ENCODE measurements at regions not wholly inside any gene's neighbourhood (a gene's known extent, or its start where the extent isn't known, plus 50 kb on each side); places are given as distances from the start of the nearest gene placed in this dataset.
"Not testable (repeated sequence)": the region's sequence is repeated elsewhere in the genome, so short reads cannot be mapped to it uniquely, and the experiment has no call there.

GRCh38 chr2:8252997-8253694 lies 428.7 kb upstream of the ID2 start:
- no peak for DNase-seq

GRCh38 chr2:8253781-8254180 lies 428.1 kb upstream of the ID2 start:
- DNase-seq = no peak

GRCh38 chr2:8254214-8254613 lies 427.6 kb upstream of the ID2 start:
- DNase-seq = not testable (repeated sequence)

DNA sequence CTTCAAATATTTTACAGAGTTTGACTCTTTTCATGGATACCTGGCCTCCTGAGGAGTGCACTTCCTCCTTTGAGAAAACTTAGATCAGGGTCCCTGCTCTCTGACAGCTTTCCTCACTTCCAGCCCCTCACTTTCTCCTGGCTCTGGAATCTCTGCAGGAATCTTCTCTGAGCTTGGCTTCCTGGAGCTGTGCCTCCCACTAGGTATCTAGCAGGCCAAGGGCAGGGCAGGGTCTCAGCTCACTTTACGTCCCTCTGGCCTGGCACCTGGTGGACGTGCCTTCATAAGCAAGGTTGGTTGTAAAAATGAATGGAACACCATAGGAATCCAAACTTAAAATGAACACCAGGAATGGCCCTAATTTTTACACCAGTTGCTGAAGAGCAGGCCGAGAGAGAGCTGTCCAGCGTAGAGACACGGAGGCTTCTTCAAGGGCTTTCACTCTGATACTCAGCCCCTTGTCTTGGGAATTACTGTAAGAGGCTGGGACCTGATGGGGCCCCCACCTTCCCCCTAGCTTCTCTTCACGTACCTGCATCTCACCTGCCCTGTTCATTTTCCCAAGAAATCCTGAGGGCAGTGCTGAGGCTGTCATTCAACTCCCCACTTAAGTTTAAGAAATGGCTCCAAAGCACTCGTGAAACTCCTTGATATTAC lies 426.9 kb upstream of the ID2 start:
- DNase-seq = no peak

GRCh38 chr2:8255448-8255800 lies 426.4 kb upstream of the ID2 start:
- DNase-seq = no peak

DNA sequence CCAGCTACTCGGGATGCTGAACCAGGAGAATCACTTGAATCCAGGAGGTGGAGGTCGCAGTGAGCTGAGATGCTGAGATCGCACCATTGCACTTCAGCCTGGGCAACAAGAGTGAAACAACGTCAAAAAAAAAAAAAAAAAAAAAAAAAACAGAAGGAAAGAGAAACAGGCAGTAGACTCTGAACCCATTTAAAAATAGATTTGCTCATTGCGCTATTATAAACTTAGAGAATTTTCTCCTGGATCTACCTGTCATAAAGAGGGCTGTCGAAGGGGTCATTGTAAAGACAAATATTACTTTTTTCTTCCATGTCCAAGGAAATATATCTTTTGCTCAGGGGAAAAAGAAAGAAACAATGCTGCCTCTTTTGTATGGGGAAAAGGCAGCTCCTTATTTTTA lies 425.0 kb upstream of the ID2 start:
- no peak for DNase-seq

- DNase-seq = no peak
These were observed 424.4 kb upstream of the ID2 start for GRCh38 chr2:8257502-8257901.

- DNase-seq = no peak
These were observed 423.4 kb upstream of the ID2 start for GRCh38 chr2:8258406-8258805.

DNA sequence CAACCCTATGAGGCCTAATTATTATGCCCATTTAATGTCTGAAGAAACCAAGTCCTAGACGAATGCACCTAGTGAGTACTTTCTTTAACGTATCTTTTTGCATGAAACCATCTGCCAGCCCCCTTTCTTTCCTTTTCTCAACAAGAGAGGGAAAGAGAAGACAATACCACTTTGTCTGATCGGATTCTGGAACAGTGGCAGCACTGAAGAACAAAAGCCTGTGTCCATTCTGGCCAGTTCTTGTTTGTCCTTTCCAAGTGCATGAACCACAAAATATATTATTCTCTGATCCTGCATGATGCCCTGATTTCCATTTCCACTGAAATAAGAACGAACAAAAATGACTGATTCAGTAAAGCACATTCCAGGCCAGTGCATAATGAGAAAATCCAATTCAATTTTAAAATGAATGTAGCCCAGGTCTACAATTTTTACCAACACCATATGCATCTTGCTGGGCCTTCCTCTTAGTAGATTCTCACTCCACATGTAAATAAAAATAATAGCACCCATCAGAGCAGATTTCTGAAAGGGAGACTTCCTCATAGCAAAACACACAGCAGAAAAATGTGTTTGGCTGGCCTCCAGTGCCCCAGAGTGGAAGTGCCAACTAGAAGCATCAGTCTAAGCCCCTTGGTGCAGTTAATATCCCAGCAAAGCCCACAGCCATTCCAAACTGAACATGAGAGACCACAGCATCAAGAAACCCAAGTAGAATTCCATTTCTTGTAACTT lies 422.6 kb upstream of the ID2 start:
- peak; percentile 24 for DNase-seq

GRCh38 chr2:8259841-8260178 lies 422.0 kb upstream of the ID2 start:
- no peak for DNase-seq

DNA sequence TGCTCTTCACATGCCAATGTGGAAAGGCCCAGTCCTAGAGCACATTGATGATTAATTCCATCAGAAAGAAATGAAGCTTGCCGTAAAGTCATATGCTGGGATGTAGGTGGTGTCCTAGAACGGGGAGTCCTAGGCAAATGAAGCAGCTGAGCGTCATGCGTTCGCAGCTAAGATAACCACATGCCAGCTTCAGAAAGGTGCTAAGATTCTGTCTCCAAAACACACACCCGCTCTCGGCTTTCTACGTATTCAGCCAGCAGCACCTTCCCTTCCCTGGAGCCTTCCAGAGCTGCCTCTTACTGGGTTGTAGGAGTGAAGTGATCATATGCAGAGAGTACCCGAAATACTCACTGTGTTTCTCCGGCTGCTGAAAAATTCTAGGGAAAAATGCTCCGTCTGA lies 421.6 kb upstream of the ID2 start:
- no peak for DNase-seq

DNA sequence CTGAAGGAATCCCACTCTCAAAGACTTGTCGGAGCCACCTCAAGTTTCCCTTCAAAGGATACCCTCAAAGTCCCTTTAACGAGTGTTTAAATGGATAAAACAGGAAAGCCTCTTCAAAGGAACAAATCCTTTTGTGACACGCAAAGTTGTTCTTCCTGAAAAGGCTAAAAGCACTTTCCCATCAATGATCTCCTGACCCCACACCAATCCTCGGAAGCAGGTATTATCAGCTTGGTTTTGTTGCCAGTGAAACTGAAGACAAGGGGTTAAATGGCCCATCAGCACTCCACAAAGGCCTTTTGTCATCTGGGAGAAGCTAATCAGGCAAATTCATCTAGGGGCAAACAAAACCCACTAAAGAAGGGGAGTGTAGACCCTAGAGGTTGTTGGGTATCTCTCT lies 418.0 kb upstream of the ID2 start:
- no peak for DNase-seq

- DNase-seq = no peak
These were observed 416.9 kb upstream of the ID2 start for GRCh38 chr2:8264981-8265380.

DNA sequence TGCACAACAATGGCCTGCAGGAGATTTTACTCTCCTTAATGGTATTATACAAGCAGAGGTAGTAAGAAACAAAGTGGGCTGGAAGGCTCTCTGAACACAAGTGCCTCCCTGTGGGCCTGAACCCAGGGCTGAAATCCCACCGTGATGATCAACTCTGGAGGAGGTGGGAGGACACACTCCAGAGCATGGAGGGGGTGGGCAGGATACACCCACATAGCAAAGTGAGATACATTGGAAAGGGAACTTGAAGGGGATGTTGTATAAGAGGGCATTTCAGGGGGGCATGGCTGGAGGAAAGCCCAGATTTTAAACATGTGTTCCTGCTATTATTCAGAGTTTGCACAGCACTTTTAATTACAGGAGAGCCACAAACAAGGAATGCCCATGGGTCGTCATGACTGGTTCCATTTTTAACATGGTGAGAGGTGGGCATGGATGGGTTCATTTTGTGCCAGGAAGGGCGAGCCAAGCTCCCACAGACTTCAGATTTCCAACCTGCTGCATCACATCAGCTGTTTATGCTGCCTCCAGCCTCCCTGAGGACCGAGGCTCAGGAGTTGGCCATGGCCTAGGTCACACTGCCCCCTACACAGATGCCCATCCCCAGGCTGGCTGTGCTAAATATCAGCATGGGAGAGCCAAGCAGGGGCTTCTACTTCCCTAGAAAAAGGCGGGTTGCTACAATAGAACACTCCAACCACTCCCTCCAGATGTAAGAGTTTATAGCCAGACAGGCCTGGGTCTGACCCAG lies 416.2 kb upstream of the ID2 start:
- no peak for DNase-seq

DNA sequence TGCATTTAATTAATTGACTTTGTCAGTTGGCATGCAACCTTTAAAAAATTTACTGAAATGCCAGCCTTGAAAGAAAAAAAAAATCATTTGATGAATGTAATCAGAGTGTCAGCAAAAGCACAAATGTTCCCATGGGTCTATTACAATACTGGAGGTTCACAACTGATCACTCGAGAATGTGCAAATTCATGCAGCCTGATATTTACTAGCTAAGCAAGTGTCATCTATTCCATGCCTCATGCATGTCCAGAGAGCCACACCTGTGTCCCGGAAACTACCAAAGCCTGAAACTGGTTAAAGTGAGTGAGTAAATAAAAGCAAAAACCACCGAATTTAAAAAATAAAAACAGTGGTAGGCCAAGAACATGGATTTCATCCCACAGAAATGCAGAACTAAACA lies 415.3 kb upstream of the ID2 start:
- DNase-seq = no peak

GRCh38 chr2:8267048-8267447 lies 414.8 kb upstream of the ID2 start:
- no peak for DNase-seq

DNA sequence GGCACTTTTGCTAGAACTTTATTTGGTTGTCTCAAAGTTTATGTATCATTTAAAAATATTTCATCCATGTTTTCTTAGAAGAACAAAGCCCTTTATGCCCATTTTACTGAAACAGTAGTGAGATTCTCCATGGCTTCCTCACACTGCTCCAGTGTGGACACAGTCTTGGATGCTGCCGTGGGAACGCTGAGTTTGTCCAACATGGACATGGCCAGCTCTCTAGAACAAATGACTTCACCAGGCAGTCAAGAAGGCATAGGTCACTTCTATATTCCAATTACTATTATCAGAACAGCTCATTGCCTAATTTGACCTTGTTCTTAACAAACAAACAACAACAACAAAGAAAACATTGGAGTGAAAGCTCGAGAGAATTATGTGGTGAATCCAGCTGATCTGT lies 414.1 kb upstream of the ID2 start:
- no peak for DNase-seq

DNA sequence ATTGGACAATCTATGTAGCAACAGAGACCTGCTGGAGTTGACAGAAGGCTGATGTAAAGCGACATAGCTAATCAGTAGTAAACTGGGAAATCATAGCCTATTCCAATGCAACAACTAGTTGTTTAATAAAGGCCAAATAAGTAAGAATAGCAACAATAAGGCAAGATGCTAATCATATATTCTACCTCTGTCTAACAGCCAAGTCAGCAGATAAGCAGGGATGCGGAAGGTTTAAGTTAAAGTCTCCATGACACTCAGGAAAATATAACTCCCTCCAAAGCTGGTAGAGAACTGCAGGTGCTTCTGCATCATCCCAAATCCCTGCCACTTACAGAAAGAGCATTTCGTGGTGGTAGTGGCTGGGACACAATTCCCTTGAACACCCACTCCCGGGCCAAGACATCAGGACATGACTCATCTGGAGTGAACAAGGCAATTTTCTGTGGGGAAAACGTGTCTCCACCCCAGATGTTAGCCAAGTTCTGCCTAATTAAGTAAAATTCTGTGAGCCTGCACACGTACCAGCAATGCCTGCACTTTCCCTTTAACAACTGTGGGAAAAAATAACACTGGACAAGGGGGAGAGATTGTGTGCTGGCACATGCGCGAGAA lies 413.6 kb upstream of the ID2 start:
- no peak for DNase-seq

DNA sequence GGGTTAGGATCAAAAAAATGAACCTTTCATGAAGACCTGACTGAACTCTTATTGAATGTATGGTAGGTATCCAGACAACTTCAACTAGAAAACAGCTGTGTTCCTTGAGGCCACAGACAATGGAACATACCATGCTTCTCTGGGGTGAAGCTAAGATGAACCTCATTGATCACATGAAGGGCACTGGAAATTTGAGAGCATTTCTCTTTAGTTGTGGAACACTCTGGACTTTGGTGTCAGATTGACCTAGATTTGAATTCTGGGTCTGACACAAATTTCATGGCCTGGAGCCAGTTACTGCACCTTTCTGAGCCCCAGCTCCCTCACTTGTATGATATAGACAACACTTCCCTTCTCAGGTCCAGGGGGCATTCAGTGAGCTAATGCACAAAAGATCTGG lies 411.2 kb upstream of the ID2 start:
- DNase-seq = no peak

DNA sequence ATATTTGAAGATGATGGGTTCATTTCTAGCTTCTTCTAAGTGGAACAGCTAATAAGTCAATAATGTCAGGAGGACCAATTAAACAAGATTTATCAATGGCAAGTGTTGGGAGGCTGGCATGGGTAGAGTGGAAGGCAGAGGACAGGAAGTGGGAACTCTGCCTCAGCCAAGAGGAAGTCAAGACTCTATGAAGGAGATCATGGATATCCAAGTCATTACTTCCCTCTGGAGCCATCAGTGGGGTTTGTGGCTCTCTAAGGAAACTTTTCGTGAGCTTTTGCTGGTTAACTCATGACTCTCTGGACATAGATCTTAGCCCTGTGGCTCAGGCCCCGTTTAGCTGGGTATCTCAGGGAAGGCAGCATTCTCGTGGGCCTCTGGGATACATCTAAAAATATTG lies 410.4 kb upstream of the ID2 start:
- no peak for DNase-seq

DNA sequence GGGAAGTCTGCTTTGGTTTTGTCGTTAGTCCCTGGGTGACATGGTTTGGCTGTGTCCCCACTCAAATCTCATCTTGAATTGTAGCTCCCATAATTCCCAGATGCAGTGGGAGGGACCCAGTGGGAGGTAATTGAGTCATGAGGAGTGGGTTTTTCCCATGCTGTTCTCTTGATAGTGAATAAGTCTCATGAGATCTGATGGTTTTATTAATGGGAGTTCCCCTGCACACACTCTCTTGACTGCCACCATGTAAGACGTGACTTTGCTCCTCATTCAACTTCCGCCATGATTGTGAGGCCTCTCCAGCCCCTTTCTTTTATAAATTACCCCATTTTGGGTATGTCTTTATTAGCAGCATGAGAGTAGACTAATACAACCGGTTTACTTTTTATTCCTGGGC lies 405.8 kb upstream of the ID2 start:
- DNase-seq = no peak

DNA sequence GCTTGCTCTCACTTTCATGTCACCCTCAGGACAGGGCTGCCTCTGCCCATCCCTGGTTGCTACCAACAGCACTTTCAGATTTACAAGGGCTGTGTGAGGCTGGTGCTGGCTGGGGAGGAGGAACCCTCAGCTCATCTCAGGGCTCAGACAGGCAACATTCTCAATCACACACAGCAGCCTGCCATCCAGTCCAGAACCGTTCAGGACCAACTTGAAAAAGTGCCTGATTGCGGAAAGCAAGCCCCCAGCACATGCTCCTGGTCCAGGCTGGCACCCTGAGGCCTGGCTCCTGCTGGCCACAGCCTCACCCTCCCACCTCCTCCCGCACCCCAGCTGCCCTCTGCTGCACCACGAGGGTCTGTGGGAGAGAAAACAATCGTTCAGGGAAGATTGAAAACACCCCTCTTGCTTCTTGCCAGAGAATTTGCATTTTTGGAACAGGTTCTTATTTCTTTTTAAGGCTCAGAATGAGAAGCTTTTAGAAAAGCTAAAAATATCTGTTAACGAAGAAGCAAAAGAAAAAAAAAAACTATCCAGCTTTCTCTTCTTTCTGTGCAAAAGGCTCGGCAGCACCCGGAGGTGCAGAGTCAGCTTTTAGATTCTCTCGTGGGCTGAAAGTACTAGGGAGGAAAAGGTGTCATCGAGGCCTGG lies 403.8 kb upstream of the ID2 start:
- no peak for DNase-seq
